Type B pancreatic cell (in vitro differentiated cells): ENCODE measurements at regions not wholly inside any gene's neighbourhood (a gene's known extent, or its start where the extent isn't known, plus 50 kb on each side); places are given as distances from the start of the nearest gene placed in this dataset.
"Not testable (repeated sequence)": the region's sequence is repeated elsewhere in the genome, so short reads cannot be mapped to it uniquely, and the experiment has no call there.

Experiments used
- DNase-seq: peaks from one replicate; pipeline ENCODE4 v3.0.0; 2021; ENCODE audit warnings: mixed read lengths; ENCODE audit not compliant: unreplicated experiment; ENCODE audit errors: extremely low spot score
- H3K27ac Mint-ChIP-seq: 2 replicates; pipeline ENCODE4 v1.8.0; 2021; ENCODE audit warnings: mild to moderate bottlenecking, mixed read lengths
- H3K27me3 Mint-ChIP-seq: 2 replicates; pipeline ENCODE4 v1.8.0; 2021; ENCODE audit warnings: mixed read lengths
- H3K36me3 Mint-ChIP-seq: 2 replicates; pipeline ENCODE4 v1.8.0; 2021; ENCODE audit warnings: mixed read lengths
- H3K4me1 Mint-ChIP-seq: one replicate; pipeline ENCODE4 v1.8.0; 2021; ENCODE audit warnings: mixed read lengths; ENCODE audit not compliant: unreplicated experiment
- H3K4me3 Mint-ChIP-seq: 2 replicates; pipeline ENCODE4 v1.8.0; 2021; ENCODE audit warnings: mild to moderate bottlenecking, mixed read lengths
- H3K9me3 Mint-ChIP-seq: 2 replicates; pipeline ENCODE4 v1.8.0; 2021; ENCODE audit warnings: mixed read lengths
- CTCF ChIP-seq: fragments of 200-600 bp; sonication (generic); conservative IDR thresholded peaks from 2 replicates; pipeline ENCODE4 v1.5.0; 2021; ENCODE audit warnings: antibody characterized with exemption, mild to moderate bottlenecking

DNA sequence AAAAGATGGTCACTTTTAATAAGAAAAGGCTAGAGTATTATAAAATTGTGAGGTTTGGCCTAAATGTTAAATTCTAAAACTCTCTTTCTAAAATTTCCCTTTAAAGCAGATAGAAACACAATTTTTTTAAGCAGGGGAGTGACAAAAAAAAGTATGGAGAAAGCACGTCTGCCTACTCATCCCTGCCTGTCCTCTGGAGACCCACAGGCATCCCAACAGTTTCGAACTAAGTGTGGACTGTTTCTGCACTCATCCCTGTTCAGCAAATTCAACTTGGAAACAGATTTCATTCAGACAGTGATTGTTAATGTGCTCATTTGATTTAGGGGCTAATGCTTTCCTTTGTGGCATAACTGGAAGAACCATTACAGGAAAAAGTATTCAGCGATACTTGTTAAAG is 192.6 kb upstream of the CXCL12 start:
- Mint-ChIP-seq H3K4me3 (no peak overlapping the region), H3K36me3 (no peaks in the 10 kb centered on the region), H3K27ac (no peak overlapping the region), H3K27me3 (no peaks in the 10 kb centered on the region), H3K9me3 (no peaks in the 10 kb centered on the region), H3K4me1 (no peaks in the 10 kb centered on the region)
- TF ChIP-seq CTCF = no peak
- DNase-seq = no peak

DNA sequence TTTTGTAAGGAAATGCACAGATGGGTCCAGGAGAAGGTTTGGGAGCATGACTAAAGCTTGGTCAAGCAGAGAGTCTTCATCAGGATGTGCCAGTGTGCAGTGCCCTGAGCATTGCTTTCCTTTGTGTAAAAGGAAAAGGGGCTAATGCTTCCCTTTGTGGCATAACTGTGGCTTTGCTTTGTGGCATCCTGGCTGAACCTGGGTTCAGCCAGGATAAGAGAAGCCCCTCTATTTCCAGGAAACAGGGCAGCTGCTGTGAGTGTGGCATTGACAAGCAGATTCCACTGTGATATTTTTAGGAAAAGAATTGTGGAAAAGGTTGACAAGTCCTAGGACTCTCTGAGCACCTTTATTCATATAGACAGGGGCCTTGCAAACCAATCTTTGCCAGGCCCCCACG is 193.4 kb upstream of the CXCL12 start:
- no peak for DNase-seq
- no peaks in the 10 kb centered on the region for H3K27me3 Mint-ChIP-seq
- no peaks in the 10 kb centered on the region for H3K4me1 Mint-ChIP-seq
- no peak overlapping the region for H3K4me3 Mint-ChIP-seq
- no peak for TF ChIP-seq CTCF
- H3K9me3 Mint-ChIP-seq = no peaks in the 10 kb centered on the region
- H3K36me3 Mint-ChIP-seq = no peaks in the 10 kb centered on the region
- H3K27ac Mint-ChIP-seq = no peak overlapping the region

DNA sequence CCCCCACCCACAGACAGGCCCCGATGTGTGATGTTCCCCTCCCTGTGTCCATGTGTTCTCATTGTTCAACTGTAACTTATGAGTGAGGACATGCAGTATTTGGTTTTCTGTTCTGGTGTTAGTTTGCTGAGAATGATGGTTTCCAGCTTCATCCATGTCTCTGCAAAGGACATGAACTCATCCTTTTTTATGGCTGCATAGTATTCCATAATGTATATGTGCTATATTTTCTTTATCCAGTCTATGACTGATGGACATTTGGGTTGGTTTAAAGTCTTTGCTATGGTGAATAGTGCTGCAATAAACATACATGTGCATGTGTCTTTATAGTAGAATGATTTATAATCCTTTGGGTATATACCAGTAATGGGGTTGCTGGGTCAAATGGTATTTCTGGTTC is 194.1 kb upstream of the CXCL12 start:
- DNase-seq, H3K4me3 Mint-ChIP-seq, H3K4me1 Mint-ChIP-seq, H3K36me3 Mint-ChIP-seq, H3K9me3 Mint-ChIP-seq, H3K27ac Mint-ChIP-seq, H3K27me3 Mint-ChIP-seq: not testable (repeated sequence)

GRCh38 chr10:44581996-44582395 is 197.1 kb upstream of the CXCL12 start:
- Mint-ChIP-seq H3K4me1 (no peaks in the 10 kb centered on the region), H3K27ac (no peak overlapping the region), H3K36me3 (no peaks in the 10 kb centered on the region), H3K27me3 (no peaks in the 10 kb centered on the region), H3K4me3 (no peak overlapping the region), H3K9me3 (no peaks in the 10 kb centered on the region)
- DNase-seq = no peak
- TF ChIP-seq CTCF = no peak

GRCh38 chr10:44587488-44588318 is 202.8 kb upstream of the CXCL12 start:
- no peaks in the 10 kb centered on the region for H3K9me3 Mint-ChIP-seq
- no peak for TF ChIP-seq CTCF
- no peak overlapping the region for H3K27ac Mint-ChIP-seq
- DNase-seq = no peak
- no peaks in the 10 kb centered on the region for H3K36me3 Mint-ChIP-seq
- H3K4me3 Mint-ChIP-seq = no peak overlapping the region
- peaks cover 5% of the 10 kb centered on the region for H3K27me3 Mint-ChIP-seq
- H3K4me1 Mint-ChIP-seq = peaks cover 12% of the 10 kb centered on the region

- DNase-seq = no peak
- Mint-ChIP-seq H3K27ac (no peak overlapping the region), H3K4me3 (no peak overlapping the region), H3K9me3 (no peaks in the 10 kb centered on the region), H3K36me3 (no peaks in the 10 kb centered on the region), H3K4me1 (peaks cover 12% of the 10 kb centered on the region), H3K27me3 (peaks cover 9% of the 10 kb centered on the region)
- TF ChIP-seq CTCF = no peak
These were observed 204.5 kb upstream of the CXCL12 start for GRCh38 chr10:44589181-44589943.
